ENCODE measurements at regions not wholly inside any gene's neighbourhood (a gene's known extent, or its start where the extent isn't known, plus 50 kb on each side); places are given as distances from the start of the nearest gene placed in this dataset.
"Not testable (repeated sequence)": the region's sequence is repeated elsewhere in the genome, so short reads cannot be mapped to it uniquely, and the experiment has no call there.

DNA sequence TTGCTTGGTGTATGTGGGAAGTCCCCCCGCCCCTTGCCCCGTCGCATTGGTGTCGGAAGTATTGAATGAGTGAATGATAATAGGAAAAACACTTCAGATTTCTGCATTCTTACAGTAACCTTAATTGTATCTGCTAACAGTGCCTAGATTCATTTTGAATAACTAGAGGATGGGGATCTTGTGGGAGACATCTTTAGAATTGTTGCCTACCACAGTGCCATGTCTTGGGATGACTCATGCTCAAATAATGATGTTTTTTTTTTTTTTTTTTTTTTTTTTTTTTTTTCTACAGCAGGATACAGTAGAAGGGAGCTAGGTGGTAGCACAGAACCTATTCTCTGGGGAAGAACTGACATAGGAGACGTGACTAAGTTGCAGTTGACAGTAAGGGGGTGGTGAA lies 237.9 kb downstream of the USP25 start:
- TF ChIP-seq EZH2 (IDR thresholded peaks at IDR 0.05) (no peak), FOXP2 (optimal IDR thresholded peaks at IDR 0.05; ENCODE audit: control extremely low read depth, extremely low read length, insufficient read depth) (no peak)
- H3K27ac ChIP-seq: no peak overlapping the region
- no peaks in the 10 kb centered on the region for H3K9me3 ChIP-seq (ENCODE audit: low read depth, low read length)
- H3K9ac ChIP-seq (ENCODE audit: insufficient read length): no peak overlapping the region
- H3K4me3 ChIP-seq: no peak overlapping the region
- H3K36me3 ChIP-seq (ENCODE audit: insufficient read depth, low read length): no peaks in the 10 kb centered on the region
- no peak for DNase-seq (ENCODE audit: low read depth, low spot score)

DNA sequence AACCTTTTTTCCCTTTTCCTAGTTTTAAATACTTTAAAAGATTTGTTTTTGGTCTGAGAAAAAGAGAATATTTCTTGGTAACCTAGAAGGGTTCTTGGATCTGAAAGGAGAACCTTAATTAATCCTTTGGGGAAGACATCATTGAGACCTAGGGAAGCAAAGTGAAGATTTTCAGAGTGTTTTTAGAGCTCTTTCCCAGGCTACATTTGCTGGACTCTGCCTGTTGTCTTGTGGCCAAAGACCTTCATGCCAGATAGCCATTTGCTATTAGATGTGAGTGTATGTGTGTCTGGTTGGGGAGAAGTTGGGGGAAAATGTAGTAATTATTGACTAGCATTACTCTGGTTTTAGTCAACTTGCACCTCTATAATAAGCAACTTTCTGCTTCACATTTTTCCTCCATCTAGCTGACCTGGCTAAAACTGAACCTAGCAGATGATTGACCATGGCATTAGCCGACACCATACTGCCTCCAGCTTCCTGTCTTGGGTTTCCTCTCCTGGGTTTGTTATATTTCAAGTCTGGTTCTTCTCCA lies 239.1 kb downstream of the USP25 start:
- Histone ChIP-seq H3K4me3 (no peak overlapping the region), H3K9me3 (ENCODE audit: low read depth, low read length) (no peaks in the 10 kb centered on the region), H3K9ac (ENCODE audit: insufficient read length) (no peak overlapping the region), H3K27ac (no peak overlapping the region), H3K36me3 (ENCODE audit: insufficient read depth, low read length) (no peaks in the 10 kb centered on the region)
- no peak for TF ChIP-seq EZH2 (IDR thresholded peaks at IDR 0.05)
- TF ChIP-seq POLR2AphosphoS5 (IDR thresholded peaks at IDR 0.05; ENCODE audit: borderline replicate concordance, low read depth, low read length): no peak
- no peak for TF ChIP-seq FOXP2 (optimal IDR thresholded peaks at IDR 0.05; ENCODE audit: control extremely low read depth, extremely low read length, insufficient read depth)
- no peak for DNase-seq (ENCODE audit: low read depth, low spot score)

DNA sequence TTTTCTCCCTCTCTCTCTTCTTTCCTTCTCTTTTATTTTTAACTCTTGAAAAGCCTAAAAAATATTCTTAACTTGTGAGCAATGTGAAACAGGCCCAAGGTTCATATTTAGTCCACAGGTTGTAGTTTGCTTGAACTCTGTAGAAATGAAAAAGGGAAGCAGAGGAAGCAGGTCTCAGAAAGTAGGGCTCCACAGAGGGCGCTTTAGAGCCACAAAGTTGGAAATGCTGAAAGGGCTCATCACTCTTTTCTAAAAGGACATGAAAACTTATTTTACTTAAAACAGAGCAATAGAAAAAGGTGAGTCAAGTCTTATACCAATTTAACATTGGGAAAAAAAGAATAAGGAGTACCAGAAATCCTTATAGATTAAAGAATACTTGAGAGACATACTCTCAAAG lies 247.0 kb downstream of the USP25 start:
- Histone ChIP-seq H3K27ac (no peak overlapping the region), H3K9ac (ENCODE audit: insufficient read length) (no peak overlapping the region), H3K36me3 (ENCODE audit: insufficient read depth, low read length) (no peaks in the 10 kb centered on the region), H3K9me3 (ENCODE audit: low read depth, low read length) (no peaks in the 10 kb centered on the region), H3K4me3 (no peak overlapping the region)
- no peak for DNase-seq (ENCODE audit: low read depth, low spot score)
- TF ChIP-seq FOXP2 (optimal IDR thresholded peaks at IDR 0.05; ENCODE audit: control extremely low read depth, extremely low read length, insufficient read depth): no peak
- TF ChIP-seq POLR2AphosphoS5 (IDR thresholded peaks at IDR 0.05; ENCODE audit: borderline replicate concordance, low read depth, low read length): no peak

DNA sequence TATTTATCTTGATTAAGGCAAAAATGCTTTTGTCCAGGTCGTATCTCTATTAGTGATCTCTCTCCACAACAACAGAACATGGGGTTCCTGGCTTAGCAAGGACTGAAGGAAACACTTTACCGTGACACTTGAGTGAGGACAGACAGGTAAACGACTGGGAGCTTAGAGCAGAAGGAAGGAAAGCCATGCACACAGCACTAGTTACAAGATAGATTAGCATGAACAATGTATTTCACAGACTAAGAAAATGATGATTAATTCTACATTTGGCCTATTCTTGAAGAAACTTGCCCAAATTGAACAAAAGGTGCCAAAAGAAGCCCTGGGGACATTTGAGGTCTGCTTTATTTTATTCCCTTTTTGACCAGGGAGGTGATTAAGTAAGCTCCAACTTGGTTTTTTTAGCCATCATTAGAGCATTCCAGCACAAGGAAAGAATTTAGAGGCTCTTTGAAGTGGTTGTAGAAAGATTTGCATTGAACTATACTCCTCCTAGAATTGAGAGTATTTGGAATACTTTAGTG lies 248.5 kb downstream of the USP25 start:
- no peak for DNase-seq (ENCODE audit: low read depth, low spot score)
- no peaks in the 10 kb centered on the region for H3K9me3 ChIP-seq (ENCODE audit: low read depth, low read length)
- H3K9ac ChIP-seq (ENCODE audit: insufficient read length): no peak overlapping the region
- H3K36me3 ChIP-seq (ENCODE audit: insufficient read depth, low read length): no peaks in the 10 kb centered on the region
- H3K27ac ChIP-seq: peak overlapping the region; percentile 43; the same call in 1 of the 2 replicates
- no peak overlapping the region for H3K4me3 ChIP-seq
- no peak for TF ChIP-seq FOXP2 (optimal IDR thresholded peaks at IDR 0.05; ENCODE audit: control extremely low read depth, extremely low read length, insufficient read depth)
- TF ChIP-seq POLR2AphosphoS5 (IDR thresholded peaks at IDR 0.05; ENCODE audit: borderline replicate concordance, low read depth, low read length): no peak
- TF ChIP-seq EZH2 (IDR thresholded peaks at IDR 0.05): no peak

DNA sequence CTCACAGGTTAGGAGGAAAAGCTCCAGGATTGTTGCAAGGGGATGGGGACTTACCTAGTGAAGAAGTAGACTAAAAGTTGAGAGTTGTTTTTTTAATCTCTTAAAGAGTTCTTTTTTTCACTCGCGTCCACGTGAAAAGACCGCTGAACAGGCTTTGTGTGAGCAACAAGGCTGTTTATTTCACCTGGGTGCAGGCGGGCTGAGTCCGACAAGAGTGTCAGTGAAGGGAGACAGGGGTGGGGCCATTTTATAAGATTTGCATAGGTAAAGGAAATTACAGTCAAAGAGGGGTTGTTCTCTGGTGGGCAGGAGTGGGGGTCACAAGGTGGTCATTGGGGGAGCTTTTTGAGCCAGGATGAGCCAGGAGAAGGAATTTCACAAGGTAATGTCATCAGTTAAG lies 249.7 kb downstream of the USP25 start:
- H3K9me3 ChIP-seq (ENCODE audit: low read depth, low read length); H3K4me3 ChIP-seq; DNase-seq (ENCODE audit: low read depth, low spot score); H3K9ac ChIP-seq (ENCODE audit: insufficient read length); H3K36me3 ChIP-seq (ENCODE audit: insufficient read depth, low read length); H3K27ac ChIP-seq: not testable (repeated sequence)

DNA sequence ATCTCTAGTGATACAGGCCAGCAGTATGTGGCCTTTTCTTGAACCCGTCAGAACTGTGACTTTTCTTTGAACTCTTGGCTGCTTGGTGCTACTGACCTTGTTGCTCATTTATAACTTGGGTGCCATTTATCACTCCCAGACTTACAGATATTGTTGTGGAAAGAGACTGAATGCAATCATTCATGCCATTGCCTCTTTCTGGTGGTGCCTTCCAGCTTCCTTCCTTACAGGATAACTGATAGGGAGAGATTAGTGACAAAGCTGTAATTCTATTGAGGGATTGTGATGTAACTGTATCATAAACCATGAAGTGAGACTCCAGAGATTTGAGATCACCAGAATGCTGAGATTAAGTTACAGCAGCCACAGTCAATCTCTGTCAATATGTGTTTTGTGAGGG lies 256.5 kb downstream of the USP25 start:
- DNase-seq (ENCODE audit: low read depth, low spot score): no peak
- no peak for TF ChIP-seq EZH2 (IDR thresholded peaks at IDR 0.05)
- no peak for TF ChIP-seq FOXP2 (optimal IDR thresholded peaks at IDR 0.05; ENCODE audit: control extremely low read depth, extremely low read length, insufficient read depth)
- no peak for TF ChIP-seq POLR2AphosphoS5 (IDR thresholded peaks at IDR 0.05; ENCODE audit: borderline replicate concordance, low read depth, low read length)
- no peak overlapping the region for H3K4me3 ChIP-seq
- no peaks in the 10 kb centered on the region for H3K36me3 ChIP-seq (ENCODE audit: insufficient read depth, low read length)
- no peak overlapping the region for H3K27ac ChIP-seq
- no peak overlapping the region for H3K9ac ChIP-seq (ENCODE audit: insufficient read length)
- H3K9me3 ChIP-seq (ENCODE audit: low read depth, low read length): no peaks in the 10 kb centered on the region

DNA sequence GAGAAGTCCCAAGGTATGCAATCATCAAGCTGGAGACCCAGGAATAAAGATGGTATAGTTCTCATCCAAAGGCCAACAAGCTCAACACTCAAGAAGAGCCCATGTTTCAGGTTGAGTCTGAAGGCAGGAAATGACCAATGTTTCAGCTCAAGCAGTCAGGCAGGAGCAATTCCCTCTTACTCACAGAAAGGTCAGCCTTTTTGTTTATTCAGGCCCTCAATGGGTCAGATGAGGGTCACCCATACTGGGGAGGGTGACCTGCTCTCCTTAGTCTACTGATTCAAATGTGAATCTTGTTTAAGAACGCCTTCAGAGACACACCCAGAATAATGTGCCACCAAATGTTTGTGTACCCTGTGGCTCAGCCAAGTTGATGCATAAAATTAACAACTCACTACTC lies 262.4 kb downstream of the USP25 start:
- no peaks in the 10 kb centered on the region for H3K36me3 ChIP-seq (ENCODE audit: insufficient read depth, low read length)
- H3K9me3 ChIP-seq (ENCODE audit: low read depth, low read length): no peaks in the 10 kb centered on the region
- TF ChIP-seq FOXP2 (optimal IDR thresholded peaks at IDR 0.05; ENCODE audit: control extremely low read depth, extremely low read length, insufficient read depth) (no peak), EZH2 (IDR thresholded peaks at IDR 0.05) (no peak), POLR2AphosphoS5 (IDR thresholded peaks at IDR 0.05; ENCODE audit: borderline replicate concordance, low read depth, low read length) (no peak)
- H3K4me3 ChIP-seq: no peak overlapping the region
- no peak overlapping the region for H3K9ac ChIP-seq (ENCODE audit: insufficient read length)
- no peak for DNase-seq (ENCODE audit: low read depth, low spot score)
- no peak overlapping the region for H3K27ac ChIP-seq

DNA sequence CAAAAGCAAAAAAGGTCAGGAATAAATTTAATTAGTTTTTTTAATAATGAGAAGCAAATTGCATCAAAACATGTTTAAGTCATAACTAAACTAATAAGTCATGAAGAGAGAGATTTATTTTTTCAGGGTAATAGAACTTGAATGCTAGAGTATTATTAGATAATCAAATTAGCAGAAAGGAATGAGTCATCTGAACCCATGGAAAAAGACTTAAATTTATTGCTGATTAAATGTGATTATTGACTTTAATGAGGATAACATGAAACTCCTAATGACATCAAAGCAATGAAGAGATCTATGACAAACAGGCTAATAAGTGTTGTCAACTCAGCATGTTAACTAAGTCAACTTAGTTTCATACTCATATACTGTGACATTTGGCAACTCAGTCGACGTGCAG lies 264.2 kb downstream of the USP25 start:
- H3K4me3 ChIP-seq: no peak overlapping the region
- H3K36me3 ChIP-seq (ENCODE audit: insufficient read depth, low read length): no peaks in the 10 kb centered on the region
- DNase-seq (ENCODE audit: low read depth, low spot score): no peak
- H3K9me3 ChIP-seq (ENCODE audit: low read depth, low read length): no peaks in the 10 kb centered on the region
- no peak overlapping the region for H3K27ac ChIP-seq
- no peak overlapping the region for H3K9ac ChIP-seq (ENCODE audit: insufficient read length)
- TF ChIP-seq EZH2 (IDR thresholded peaks at IDR 0.05) (no peak), POLR2AphosphoS5 (IDR thresholded peaks at IDR 0.05; ENCODE audit: borderline replicate concordance, low read depth, low read length) (no peak), FOXP2 (optimal IDR thresholded peaks at IDR 0.05; ENCODE audit: control extremely low read depth, extremely low read length, insufficient read depth) (no peak)

DNA sequence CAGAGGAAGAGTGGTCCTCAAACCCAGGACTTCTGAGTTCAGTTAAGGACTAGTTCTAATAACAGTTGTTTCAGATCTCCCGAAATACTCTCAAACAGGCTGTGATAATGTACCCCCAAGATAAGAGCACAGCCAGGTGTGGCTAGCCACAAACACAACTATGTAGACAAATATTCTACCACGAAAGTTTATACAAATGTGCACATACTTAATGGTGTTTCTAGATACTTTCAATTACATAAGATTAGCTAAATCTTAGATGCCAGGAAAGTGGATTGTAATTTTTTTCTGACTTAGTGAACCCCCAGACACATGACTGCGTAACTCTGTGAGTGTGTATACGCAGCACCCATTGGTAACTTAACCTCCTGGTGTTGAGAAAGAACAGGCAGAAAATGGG lies 270.0 kb downstream of the USP25 start:
- Histone ChIP-seq H3K36me3 (ENCODE audit: insufficient read depth, low read length) (no peaks in the 10 kb centered on the region), H3K9ac (ENCODE audit: insufficient read length) (no peak overlapping the region), H3K4me3 (no peak overlapping the region), H3K9me3 (ENCODE audit: low read depth, low read length) (no peaks in the 10 kb centered on the region), H3K27ac (no peak overlapping the region)
- TF ChIP-seq POLR2AphosphoS5 (IDR thresholded peaks at IDR 0.05; ENCODE audit: borderline replicate concordance, low read depth, low read length) (no peak), FOXP2 (optimal IDR thresholded peaks at IDR 0.05; ENCODE audit: control extremely low read depth, extremely low read length, insufficient read depth) (no peak), EZH2 (IDR thresholded peaks at IDR 0.05) (no peak)
- DNase-seq (ENCODE audit: low read depth, low spot score): no peak

Data from SK-N-MC (cell line).